ENCODE measurements at regions not wholly inside any gene's neighbourhood (a gene's known extent, or its start where the extent isn't known, plus 50 kb on each side); places are given as distances from the start of the nearest gene placed in this dataset.
"Not testable (repeated sequence)": the region's sequence is repeated elsewhere in the genome, so short reads cannot be mapped to it uniquely, and the experiment has no call there.

- TF ChIP-seq CTCF (conservative IDR thresholded peaks at IDR 0.05; ENCODE audit: low read depth in 2 of 2); EZH2 (IDR thresholded peaks at IDR 0.05; ENCODE audit: low read depth, unreplicated experiment); REST (IDR thresholded peaks at IDR 0.05; ENCODE audit: unreplicated experiment); POLR2AphosphoS5 (IDR thresholded peaks at IDR 0.05; ENCODE audit: low read depth); JUNB (IDR thresholded peaks at IDR 0.05; ENCODE audit: unreplicated experiment); EZH2phosphoT487 (IDR thresholded peaks at IDR 0.05; ENCODE audit: unreplicated experiment); ZNF114 (CRISPR knock-in tag; IDR thresholded peaks at IDR 0.05); CREB1 (CRISPR knock-in tag; IDR thresholded peaks at IDR 0.05; ENCODE audit: low read depth): not testable (repeated sequence)
Measured at GRCh38 chr1:90219166-90219871, 224.4 kb downstream of the ZNF326 start.

All from GM23338 (cell line).